ENCODE measurements at regions not wholly inside any gene's neighbourhood (a gene's known extent, or its start where the extent isn't known, plus 50 kb on each side); places are given as distances from the start of the nearest gene placed in this dataset.

- DNase-seq (ENCODE audit: low spot score): no peak
Observed at GRCh38 chr10:58932577-58933314, 243.7 kb upstream of the PHYHIPL start.

GRCh38 chr10:58936364-58936763 lies 240.1 kb upstream of the PHYHIPL start:
- DNase-seq (ENCODE audit: low spot score): no peak

DNA sequence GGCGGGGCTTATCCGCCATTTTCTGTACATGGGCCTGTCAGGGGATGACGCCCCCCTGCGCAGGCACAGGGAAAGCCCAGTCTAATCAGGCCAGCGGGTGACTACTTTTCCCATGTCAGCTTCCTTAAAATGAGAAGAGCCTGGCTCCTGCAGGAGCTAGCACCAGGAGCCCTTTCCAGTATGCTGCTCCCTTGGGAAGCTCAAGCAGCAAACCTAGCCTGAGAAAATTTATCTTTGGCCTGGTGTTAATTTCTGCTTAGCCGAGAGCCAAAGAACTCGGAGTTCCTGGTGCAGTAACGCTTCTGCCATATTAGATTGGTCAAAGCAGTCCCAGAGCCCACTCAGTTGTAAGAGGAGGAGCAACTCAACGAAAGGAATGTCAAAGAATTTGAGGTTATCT lies 239.0 kb upstream of the PHYHIPL start:
- no peak for DNase-seq (ENCODE audit: low spot score)

- DNase-seq (ENCODE audit: low spot score): no peak
Observed at GRCh38 chr10:58942724-58943123, 233.7 kb upstream of the PHYHIPL start.

DNA sequence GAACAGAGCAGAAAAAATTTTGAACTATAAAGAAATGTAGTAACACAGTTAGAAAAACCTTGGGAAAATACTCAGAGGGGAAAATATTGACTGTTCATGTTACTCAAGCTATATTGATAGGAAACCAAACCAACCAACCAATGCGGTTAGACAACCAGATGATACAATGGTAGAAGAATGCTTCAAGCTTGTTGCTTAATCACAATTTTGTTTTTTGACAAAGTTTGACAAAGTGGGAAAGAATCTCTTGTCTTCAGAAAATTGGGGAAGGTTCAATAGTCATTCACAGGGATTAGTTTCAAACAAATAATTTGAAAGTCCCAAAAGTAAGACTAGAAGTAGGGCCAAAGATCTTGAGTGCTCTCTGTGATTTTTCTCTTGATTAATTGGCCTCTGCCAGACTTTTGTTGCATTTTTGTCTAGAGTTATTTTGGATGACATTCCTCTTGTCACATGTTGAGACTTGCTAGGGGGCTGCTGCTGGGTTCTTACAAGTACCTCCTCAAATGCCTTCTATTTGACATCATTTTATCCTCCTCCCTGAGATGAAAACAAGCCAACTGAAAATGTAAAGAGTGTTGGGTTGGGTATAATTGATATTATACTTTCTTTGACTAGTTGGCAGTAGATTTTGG lies 233.1 kb upstream of the PHYHIPL start:
- DNase-seq (ENCODE audit: low spot score): no peak

DNA sequence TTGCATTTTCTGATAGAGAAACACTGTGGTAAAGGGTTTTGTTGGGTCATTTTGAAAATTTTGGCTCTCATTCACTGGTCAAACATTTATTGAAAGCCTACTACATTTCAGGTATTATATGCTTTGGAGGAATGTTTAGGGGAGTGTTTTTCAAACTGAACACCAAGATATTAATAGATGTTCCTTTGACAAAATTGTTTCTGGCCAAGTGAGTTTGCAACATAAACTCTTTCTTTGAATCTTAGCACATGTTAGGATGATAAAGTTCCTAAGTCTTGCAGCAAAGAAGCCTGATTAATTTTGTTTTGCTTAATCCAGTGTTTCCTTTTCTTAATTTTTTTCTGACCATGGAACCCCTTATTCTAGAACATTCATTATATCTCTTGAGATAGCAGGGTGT lies 232.5 kb upstream of the PHYHIPL start:
- no peak for DNase-seq (ENCODE audit: low spot score)

GRCh38 chr10:58948303-58948702 lies 228.1 kb upstream of the PHYHIPL start:
- no peak for DNase-seq (ENCODE audit: low spot score)

DNA sequence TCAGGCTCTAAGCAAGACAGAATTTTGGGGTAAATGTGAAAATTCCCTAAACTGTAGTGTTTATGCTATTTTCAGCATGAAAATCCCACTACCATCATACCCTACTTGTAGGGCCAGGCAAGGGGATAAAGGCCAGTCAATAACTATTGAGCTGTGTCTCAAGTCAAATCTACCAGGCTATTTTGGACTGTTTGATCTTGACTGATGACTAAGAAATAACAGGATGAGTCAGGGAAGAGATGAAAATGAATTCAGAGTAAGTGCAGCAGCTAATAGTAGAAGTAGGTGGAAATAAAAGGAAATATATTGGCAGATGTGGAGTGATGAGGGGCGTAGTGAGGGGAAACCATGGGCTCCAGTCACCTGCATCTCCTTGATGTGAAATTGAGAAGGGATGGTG lies 225.8 kb upstream of the PHYHIPL start:
- DNase-seq (ENCODE audit: low spot score): no peak

GRCh38 chr10:58951087-58951486 lies 225.4 kb upstream of the PHYHIPL start:
- DNase-seq (ENCODE audit: low spot score): no peak

- no peak for DNase-seq (ENCODE audit: low spot score)
Observed at GRCh38 chr10:58951746-58952145, 224.7 kb upstream of the PHYHIPL start.

- DNase-seq (ENCODE audit: low spot score): no peak
Observed at GRCh38 chr10:58952162-58952601, 224.3 kb upstream of the PHYHIPL start.

DNA sequence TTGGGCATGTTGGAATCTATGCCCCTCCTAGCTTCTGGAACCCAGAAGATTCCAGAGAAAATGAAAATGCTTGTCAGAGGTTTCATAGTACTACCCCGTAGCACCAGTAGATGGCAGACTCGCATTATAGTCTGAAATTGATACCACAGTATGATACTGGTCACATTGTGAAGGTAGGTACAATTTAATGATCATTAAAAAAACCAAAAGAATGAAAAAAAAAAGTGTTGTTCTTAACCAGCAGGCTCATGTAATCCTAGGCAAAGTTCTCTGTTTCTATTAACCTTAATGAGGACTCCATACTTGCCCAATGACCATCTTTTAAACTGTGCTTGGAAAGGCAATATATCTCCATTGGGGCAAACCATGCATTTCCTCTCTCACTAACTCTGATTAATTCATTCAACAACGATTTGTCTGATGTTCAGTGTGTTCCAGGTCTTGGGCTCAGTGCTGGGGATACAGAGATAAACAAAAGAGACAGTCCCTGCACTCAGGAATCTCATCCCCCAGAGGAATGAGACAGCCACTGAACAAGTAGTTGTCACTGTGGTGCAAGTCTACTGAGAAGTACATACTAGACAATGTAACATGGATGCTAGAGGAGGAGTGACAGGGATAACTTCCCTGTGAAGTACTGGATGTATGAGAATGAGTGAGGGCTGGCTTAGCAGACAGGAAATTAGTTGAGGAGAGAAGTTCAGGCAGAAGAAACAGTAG lies 223.5 kb upstream of the PHYHIPL start:
- DNase-seq (ENCODE audit: low spot score): peak; percentile 70

GRCh38 chr10:58954178-58954577 lies 222.3 kb upstream of the PHYHIPL start:
- no peak for DNase-seq (ENCODE audit: low spot score)

DNA sequence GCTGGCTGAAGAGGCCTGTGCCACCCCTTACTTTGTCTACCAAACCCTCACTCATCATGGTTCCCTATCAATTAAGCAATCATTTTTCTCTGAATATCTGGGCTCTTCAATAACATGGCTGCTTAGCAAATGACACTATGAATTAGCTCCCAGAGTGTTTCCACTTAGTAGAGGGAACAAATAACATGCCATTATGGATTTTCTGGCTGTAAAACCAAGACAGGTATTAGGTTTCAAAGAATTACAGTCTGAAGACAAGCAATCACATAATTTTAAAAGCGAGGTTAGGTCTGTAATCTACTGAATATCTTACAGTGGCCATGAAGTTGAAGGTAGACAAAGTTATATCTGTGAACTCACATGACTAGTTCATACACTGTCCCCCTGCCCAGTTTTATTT lies 220.8 kb upstream of the PHYHIPL start:
- DNase-seq (ENCODE audit: low spot score): no peak

DNA sequence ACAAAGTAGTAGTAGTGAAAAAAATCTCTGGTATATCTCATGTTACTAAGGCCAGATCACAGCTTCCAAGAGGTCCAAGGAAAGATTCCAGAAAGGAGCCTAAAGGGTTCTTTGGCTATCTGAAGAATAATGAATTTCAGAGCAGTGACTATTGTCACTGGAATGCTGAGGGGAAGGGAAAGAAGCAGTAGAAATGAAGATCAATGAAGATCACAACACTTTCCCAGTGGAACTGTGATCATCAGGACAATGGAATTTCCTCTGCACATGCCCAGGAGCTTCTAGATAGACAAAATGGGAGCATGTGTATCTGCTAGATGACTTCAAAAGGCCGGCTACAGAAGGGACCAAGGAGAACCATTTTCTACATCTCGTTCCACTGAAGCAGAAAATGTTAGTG lies 219.5 kb upstream of the PHYHIPL start:
- DNase-seq (ENCODE audit: low spot score): no peak

DNA sequence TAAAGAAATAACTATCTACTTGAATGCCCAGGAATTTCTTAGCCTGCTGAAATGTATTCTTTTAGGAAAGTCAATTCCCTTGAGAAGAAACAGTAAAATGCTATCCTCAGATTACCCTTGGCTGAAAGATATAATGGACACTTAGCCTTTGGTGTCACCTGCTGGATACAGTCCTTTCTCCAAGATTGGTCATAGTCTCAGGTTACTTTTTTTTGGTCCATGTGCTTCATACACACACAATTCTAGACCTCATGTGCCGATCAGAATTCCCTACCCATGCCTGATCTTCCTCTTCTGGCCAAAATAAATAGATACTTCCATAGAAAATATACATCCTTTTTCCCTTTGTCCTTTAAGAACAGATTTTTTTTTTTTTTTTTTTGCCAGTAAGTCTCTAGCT lies 218.9 kb upstream of the PHYHIPL start:
- DNase-seq (ENCODE audit: low spot score): no peak

DNA sequence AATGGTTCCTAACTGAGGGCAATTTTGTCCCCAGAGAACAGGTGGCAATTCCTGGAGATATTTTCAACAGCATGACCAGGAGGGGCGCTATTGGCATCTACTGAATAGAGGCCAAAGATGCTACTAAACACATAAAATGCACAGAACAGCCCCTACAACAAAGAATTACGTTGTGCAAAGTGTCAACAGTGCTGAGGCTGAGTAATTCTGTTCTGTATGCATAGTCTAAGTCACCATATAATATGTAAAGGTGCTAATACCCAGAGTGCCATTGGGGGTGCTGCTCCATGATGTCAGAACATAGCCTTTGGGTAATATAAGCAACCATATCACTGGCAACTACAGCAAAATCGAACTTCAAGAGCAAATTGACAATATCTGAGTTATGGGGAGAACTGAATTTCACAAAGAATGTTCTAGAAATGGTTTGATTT lies 213.3 kb upstream of the PHYHIPL start:
- DNase-seq (ENCODE audit: low spot score): no peak

DNA sequence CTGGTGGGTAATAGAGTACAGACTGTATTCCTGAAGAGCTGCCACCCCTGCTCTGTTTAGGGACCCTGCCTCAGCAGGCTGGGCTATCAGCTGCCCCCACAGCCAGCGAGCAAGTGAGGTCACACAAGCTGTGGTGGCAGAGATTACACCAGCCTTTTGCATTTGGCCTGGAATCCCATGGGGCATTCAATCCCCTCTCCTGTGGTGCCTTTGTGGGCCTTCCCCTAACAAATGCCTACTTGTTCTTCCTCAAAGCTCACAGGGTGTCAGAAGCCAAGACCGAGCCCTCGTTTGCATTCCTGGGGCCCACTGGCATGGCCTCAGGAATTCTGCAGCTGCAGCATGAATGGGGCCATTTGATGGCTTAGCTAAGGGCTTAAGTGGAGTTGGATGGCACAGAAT lies 212.7 kb upstream of the PHYHIPL start:
- no peak for DNase-seq (ENCODE audit: low spot score)

DNA sequence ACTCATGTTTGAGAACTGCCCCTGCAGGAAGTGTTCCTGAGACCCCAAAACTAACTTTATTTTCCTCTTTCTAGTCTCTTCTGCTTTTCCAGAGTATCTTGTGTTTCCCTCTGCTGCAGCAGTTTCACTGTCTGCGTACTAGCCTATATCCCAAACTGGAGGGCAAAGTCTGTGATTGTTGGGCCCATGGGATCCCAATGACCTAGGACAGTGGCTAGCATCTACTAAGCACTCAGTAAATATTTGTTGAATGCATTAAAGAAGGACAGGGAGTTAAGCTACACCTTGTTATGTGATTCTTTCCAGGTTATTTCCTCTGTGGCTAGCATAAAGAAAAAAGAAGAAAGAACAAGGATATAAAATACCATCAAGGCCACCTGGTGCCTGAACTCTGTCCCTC lies 210.6 kb upstream of the PHYHIPL start:
- no peak for DNase-seq (ENCODE audit: low spot score)

DNA sequence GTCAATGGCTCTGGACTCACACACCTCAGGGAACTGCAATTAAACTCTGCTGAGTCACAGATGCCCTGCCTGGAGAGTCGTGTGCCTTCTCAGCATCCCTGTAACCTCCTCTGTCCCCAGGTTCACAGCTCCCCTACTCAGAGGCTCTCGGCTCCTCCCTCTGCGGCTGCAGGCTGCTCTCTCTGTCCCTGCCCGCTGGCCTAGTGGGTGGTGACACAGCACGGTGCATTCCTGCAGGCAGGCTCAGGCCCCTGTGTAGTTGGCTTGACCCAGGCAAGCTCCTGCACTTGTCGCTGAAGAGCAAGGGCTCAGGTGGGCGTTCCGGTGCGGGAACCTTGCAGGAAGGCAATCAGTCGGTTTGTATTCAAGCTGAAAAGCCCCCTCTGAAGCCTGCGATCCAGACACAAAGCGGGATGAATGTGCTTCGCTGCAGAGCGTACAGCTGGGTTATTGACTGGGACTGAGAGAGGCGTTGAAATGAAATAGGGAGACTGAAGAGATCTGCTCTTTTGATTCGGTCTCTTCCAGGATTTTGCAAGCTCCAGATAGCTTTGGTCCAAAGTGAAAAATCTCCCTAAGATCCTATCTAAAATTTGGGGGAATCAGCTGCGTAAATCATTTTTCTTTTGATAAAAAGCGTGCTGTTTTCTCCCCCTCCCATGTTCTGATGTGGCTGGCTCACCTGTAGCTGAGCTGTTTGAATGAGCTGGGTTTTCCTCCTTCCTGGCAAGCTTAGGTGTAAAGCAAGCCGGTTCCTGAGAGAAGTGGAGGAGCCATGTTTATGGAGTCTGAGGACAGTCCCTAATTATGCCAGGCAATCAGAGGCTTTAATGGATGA lies 208.7 kb upstream of the PHYHIPL start:
- no peak for DNase-seq (ENCODE audit: low spot score)

DNA sequence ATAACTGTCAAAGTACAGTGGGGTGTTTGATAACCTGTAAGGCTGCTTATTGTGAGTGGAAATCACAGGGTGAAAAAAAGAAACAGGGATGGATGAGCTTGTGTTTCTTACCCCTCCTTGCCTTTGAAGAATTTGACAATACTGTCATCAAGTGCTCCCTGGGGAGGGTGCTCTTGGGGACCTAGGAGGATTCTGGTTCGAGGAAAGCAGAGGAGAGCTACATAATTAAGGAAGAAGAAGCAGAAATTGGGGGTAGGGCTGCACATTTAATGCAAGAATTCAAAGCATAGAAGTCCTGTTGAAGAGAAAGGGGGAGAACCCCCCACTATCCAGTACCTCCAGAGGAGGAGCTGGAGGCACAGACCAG lies 208.1 kb upstream of the PHYHIPL start:
- DNase-seq (ENCODE audit: low spot score): no peak

DNA sequence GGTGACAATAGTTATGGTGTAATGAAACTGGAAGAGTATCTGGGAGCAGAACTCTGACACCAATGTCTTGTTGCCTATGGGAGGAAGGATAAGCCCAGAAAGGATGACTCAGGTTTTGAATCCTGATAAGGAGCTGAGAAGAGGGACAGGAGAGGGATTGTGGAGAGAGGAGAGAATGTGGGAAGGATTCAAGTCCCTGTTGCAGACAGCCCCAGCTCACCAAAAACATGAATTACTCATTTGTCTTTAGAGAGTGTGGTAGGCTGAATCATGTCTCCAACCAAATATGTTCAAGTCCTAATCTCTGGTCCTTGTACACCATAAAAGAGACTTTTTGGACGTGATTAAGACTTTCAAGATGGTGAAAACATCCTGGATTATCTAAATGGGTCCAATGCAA lies 206.9 kb upstream of the PHYHIPL start:
- no peak for DNase-seq (ENCODE audit: low spot score)

All from left forelimb (tissue), 1 donor.